ENCODE measurements at regions not wholly inside any gene's neighbourhood (a gene's known extent, or its start where the extent isn't known, plus 50 kb on each side); places are given as distances from the start of the nearest gene placed in this dataset.

GRCh38 chr7:67466109-67466508 lies 469.5 kb downstream of the TYW1 start:
- Histone ChIP-seq H3K9me3 (no peaks in the 10 kb centered on the region), H3K4me1 (no peaks in the 10 kb centered on the region), H3K27ac (no peak overlapping the region), H3K4me3 (no peak overlapping the region), H3K27me3 (no peaks in the 10 kb centered on the region), H3K36me3 (no peaks in the 10 kb centered on the region)
- DNase-seq (ENCODE audit: low spot score in 2 of 2): no peak
- TF ChIP-seq CTCF (IDR thresholded peaks at IDR 0.05): no peak
- intact Hi-C loops (cut with DNase I): no loop called here

GRCh38 chr7:67470256-67470751 lies 473.7 kb downstream of the TYW1 start:
- intact Hi-C loops (cut with DNase I): no loop called here
- no peak overlapping the region for H3K27ac ChIP-seq
- no peak for TF ChIP-seq CTCF (IDR thresholded peaks at IDR 0.05)

GRCh38 chr7:67475293-67475692 lies 478.7 kb downstream of the TYW1 start:
- intact Hi-C loops (cut with DNase I): no loop called here
- Histone ChIP-seq H3K4me3 (no peak overlapping the region), H3K27ac (no peak overlapping the region), H3K27me3 (no peaks in the 10 kb centered on the region), H3K4me1 (no peaks in the 10 kb centered on the region), H3K9me3 (no peaks in the 10 kb centered on the region), H3K36me3 (no peaks in the 10 kb centered on the region)
- no peak for TF ChIP-seq CTCF (IDR thresholded peaks at IDR 0.05)
- no peak for DNase-seq (ENCODE audit: low spot score in 2 of 2)

More at GRCh38 chr7:67470256-67470751, 473.7 kb downstream of the TYW1 start:
- Histone ChIP-seq H3K36me3 (no peaks in the 10 kb centered on the region), H3K4me1 (no peaks in the 10 kb centered on the region), H3K9me3 (no peaks in the 10 kb centered on the region), H3K27me3 (no peaks in the 10 kb centered on the region), H3K4me3 (no peak overlapping the region)
- no peak for DNase-seq (ENCODE audit: low spot score in 2 of 2)

GRCh38 chr7:67478066-67478465 lies 481.4 kb downstream of the TYW1 start:
- no peaks in the 10 kb centered on the region for H3K27me3 ChIP-seq
- DNase-seq (ENCODE audit: low spot score in 2 of 2): no peak
- no peaks in the 10 kb centered on the region for H3K4me1 ChIP-seq
- intact Hi-C loops (cut with DNase I): no loop called here
- no peak overlapping the region for H3K4me3 ChIP-seq
- no peaks in the 10 kb centered on the region for H3K36me3 ChIP-seq
- no peak for TF ChIP-seq CTCF (IDR thresholded peaks at IDR 0.05)
- no peaks in the 10 kb centered on the region for H3K9me3 ChIP-seq
- no peak overlapping the region for H3K27ac ChIP-seq

- Histone ChIP-seq H3K4me1 (no peaks in the 10 kb centered on the region), H3K27ac (no peak overlapping the region), H3K4me3 (peak overlapping the region in 1 of 2 donors; percentile 42), H3K9me3 (no peaks in the 10 kb centered on the region), H3K27me3 (no peaks in the 10 kb centered on the region), H3K36me3 (no peaks in the 10 kb centered on the region)
- peak in 1 of 3 experiments; percentile 60 for TF ChIP-seq CTCF (IDR thresholded peaks at IDR 0.05)
- intact Hi-C loops (cut with DNase I): no loop called here
- DNase-seq (ENCODE audit: low spot score in 2 of 2): no peak
Measured at GRCh38 chr7:67484244-67484751, 487.7 kb downstream of the TYW1 start.

GRCh38 chr7:67486401-67486800 lies 489.8 kb downstream of the TYW1 start:
- Histone ChIP-seq H3K36me3 (no peaks in the 10 kb centered on the region), H3K4me3 (no peak overlapping the region), H3K27ac (no peak overlapping the region), H3K27me3 (no peaks in the 10 kb centered on the region), H3K4me1 (no peaks in the 10 kb centered on the region), H3K9me3 (no peaks in the 10 kb centered on the region)
- intact Hi-C loops (cut with DNase I): no loop called here
- no peak for TF ChIP-seq CTCF (IDR thresholded peaks at IDR 0.05)
- no peak for DNase-seq (ENCODE audit: low spot score in 2 of 2)
